ENCODE measurements at regions not wholly inside any gene's neighbourhood (a gene's known extent, or its start where the extent isn't known, plus 50 kb on each side); places are given as distances from the start of the nearest gene placed in this dataset.

DNA sequence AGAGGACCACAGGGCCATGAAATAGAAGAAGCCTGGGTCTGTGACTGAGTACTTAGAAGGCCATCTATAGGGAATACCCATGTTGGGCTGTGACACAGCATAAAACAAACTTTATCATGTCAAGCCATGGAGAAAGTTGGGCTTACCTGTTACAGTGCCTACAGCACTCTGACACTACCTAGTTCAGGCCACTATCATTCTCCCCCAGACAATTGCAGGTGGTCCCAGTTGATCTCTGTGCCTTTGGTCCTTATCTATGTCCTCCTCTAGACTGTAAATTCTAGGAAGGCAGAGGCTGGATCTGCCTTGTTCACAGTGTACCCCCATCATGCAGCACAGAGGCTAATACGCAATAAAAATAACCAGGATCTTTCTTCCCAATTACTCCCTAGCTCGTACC, 69.1 kb downstream of the GCC1 start:
- Histone ChIP-seq H2AFZ (ENCODE audit: control insufficient read depth, low read length) (no peak overlapping the region), H3K9me1 (ENCODE audit: control insufficient read depth, extremely low read depth, insufficient read depth, low read length) (no peaks in the 10 kb centered on the region), H3K79me2 (ENCODE audit: control insufficient read depth, insufficient read depth, low read length) (no peaks in the 10 kb centered on the region), H3K4me1 (ENCODE audit: control insufficient read depth, extremely low read depth, insufficient read depth, low read length) (no peaks in the 10 kb centered on the region), H3K27me3 (ENCODE audit: control insufficient read depth, extremely low read depth, insufficient read depth, low read length) (no peaks in the 10 kb centered on the region), H3K36me3 (ENCODE audit: control insufficient read depth in 2 of 2, extremely low read depth in 1 of 2, insufficient read depth in 2 of 2, low read length in 2 of 2) (no peaks in the 10 kb centered on the region), H4K20me1 (ENCODE audit: control insufficient read depth, extremely low read depth, insufficient read depth, low read length) (no peaks in the 10 kb centered on the region), H3K27ac (ENCODE audit: control insufficient read depth, insufficient read depth, low read length) (no peak overlapping the region), H3K9me3 (ENCODE audit: control insufficient read depth, low read depth, low read length) (no peaks in the 10 kb centered on the region), H3K4me3 (ENCODE audit: control insufficient read depth in 2 of 3, extremely low read depth in 1 of 3, insufficient read depth in 2 of 3, low read depth in 1 of 3, low read length in 3 of 3) (no peak overlapping the region), H3K4me2 (ENCODE audit: control insufficient read depth, extremely low read depth, insufficient read depth, low read depth, low read length) (no peak overlapping the region), H3K9ac (ENCODE audit: control insufficient read depth, extremely low read depth, insufficient read depth, low read length) (no peak overlapping the region)
- DNase-seq (ENCODE audit: low read depth, low spot score) (no peak), FAIRE-seq (no peak)
- dilution Hi-C loops (cut with MboI; ENCODE audit: extremely low pct_ligation_motif_present, low sequenced_read_pairs): no loop called here
- no peak for TF ChIP-seq EZH2 (IDR thresholded peaks at IDR 0.05; ENCODE audit: low read length)
- TF ChIP-seq, protein P1, sequence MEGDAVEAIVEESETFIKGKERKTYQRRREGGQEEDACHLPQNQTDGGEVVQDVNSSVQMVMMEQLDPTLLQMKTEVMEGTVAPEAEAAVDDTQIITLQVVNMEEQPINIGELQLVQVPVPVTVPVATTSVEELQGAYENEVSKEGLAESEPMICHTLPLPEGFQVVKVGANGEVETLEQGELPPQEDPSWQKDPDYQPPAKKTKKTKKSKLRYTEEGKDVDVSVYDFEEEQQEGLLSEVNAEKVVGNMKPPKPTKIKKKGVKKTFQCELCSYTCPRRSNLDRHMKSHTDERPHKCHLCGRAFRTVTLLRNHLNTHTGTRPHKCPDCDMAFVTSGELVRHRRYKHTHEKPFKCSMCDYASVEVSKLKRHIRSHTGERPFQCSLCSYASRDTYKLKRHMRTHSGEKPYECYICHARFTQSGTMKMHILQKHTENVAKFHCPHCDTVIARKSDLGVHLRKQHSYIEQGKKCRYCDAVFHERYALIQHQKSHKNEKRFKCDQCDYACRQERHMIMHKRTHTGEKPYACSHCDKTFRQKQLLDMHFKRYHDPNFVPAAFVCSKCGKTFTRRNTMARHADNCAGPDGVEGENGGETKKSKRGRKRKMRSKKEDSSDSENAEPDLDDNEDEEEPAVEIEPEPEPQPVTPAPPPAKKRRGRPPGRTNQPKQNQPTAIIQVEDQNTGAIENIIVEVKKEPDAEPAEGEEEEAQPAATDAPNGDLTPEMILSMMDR (optimal IDR thresholded peaks at IDR 0.05 in 1 of 3, IDR thresholded peaks at IDR 0.05 in 1 of 3, conservative IDR thresholded peaks at IDR 0.05 in 1 of 3; ENCODE audit: extremely low read depth in 1 of 3, insufficient read depth in 2 of 3, low read length in 3 of 3): no peak

DNA sequence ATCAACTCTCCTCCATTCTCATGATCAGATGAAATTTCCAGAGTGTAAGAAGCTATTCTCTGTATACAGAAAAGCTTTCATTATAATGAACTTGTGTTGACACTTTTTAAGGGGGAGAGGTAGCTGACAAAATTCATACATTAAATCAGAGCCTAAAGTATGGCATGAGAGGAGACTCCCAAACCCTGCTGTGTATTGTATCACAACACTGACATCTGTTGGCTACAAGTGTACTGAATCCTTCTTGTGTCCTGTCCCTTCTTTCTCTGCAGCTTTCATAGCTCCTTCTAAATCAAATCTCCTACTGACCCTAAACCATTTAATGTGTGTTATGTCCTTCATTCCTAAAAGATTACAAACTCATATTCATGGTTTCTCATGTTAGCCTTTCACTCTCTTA, 70.9 kb downstream of the GCC1 start:
- no peak overlapping the region for H2AFZ ChIP-seq (ENCODE audit: control insufficient read depth, low read length)
- H3K4me3 ChIP-seq (ENCODE audit: control insufficient read depth in 2 of 3, extremely low read depth in 1 of 3, insufficient read depth in 2 of 3, low read depth in 1 of 3, low read length in 3 of 3): no peak overlapping the region
- H3K36me3 ChIP-seq (ENCODE audit: control insufficient read depth in 2 of 2, extremely low read depth in 1 of 2, insufficient read depth in 2 of 2, low read length in 2 of 2): no peaks in the 10 kb centered on the region
- no peak for FAIRE-seq
- H3K4me1 ChIP-seq (ENCODE audit: control insufficient read depth, extremely low read depth, insufficient read depth, low read length): no peaks in the 10 kb centered on the region
- H3K79me2 ChIP-seq (ENCODE audit: control insufficient read depth, insufficient read depth, low read length): no peaks in the 10 kb centered on the region
- dilution Hi-C loops (cut with MboI; ENCODE audit: extremely low pct_ligation_motif_present, low sequenced_read_pairs): no loop called here
- H3K27me3 ChIP-seq (ENCODE audit: control insufficient read depth, extremely low read depth, insufficient read depth, low read length): no peaks in the 10 kb centered on the region
- H3K9ac ChIP-seq (ENCODE audit: control insufficient read depth, extremely low read depth, insufficient read depth, low read length): no peak overlapping the region
- no peaks in the 10 kb centered on the region for H3K9me1 ChIP-seq (ENCODE audit: control insufficient read depth, extremely low read depth, insufficient read depth, low read length)
- no peaks in the 10 kb centered on the region for H4K20me1 ChIP-seq (ENCODE audit: control insufficient read depth, extremely low read depth, insufficient read depth, low read length)
- TF ChIP-seq, protein P1 (optimal IDR thresholded peaks at IDR 0.05 in 1 of 3, IDR thresholded peaks at IDR 0.05 in 1 of 3, conservative IDR thresholded peaks at IDR 0.05 in 1 of 3; ENCODE audit: extremely low read depth in 1 of 3, insufficient read depth in 2 of 3, low read length in 3 of 3): peak; percentile 45 to 62 (median 54)
- no peak for TF ChIP-seq EZH2 (IDR thresholded peaks at IDR 0.05; ENCODE audit: low read length)
- no peak for DNase-seq (ENCODE audit: low read depth, low spot score)
- H3K27ac ChIP-seq (ENCODE audit: control insufficient read depth, insufficient read depth, low read length): no peak overlapping the region
- no peaks in the 10 kb centered on the region for H3K9me3 ChIP-seq (ENCODE audit: control insufficient read depth, low read depth, low read length)
- H3K4me2 ChIP-seq (ENCODE audit: control insufficient read depth, extremely low read depth, insufficient read depth, low read depth, low read length): no peak overlapping the region
